ENCODE measurements at regions not wholly inside any gene's neighbourhood (a gene's known extent, or its start where the extent isn't known, plus 50 kb on each side); places are given as distances from the start of the nearest gene placed in this dataset.

DNA sequence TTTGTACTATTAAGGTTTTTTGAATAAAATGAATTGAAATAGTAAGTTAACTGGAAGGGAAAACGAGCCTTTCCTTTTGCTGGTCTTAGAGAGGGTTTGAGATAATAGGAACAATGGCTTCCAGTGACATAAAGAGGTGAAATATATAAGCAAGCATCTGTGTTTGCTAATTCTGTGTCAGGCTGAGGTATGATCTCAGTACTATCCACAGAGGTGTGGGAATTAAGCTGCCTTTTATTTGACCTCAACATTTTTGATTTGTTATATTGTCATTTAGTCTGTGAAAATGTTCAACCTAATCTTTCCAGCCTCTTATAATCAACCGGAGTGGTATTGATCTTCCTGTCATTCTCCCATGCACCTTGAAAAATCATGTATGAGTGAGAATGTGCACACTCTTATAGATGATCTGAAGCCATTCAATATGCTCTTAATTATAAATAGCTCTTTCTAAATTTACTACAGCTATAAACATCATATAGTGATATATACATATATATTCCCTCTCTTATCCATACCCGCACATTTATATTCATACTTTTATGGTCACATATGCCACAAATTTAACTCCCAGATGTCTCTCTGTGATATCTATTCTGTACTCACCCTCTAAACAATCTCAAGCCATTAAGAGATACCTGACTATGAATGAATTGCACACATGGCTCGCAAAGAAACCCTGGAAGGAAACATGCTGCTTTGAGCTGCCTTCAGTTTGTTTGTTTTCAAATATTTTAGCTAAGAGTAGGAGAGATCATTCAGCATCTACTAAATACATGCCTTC is 754.7 kb upstream of the NRSN1 start:
- no peak for FAIRE-seq
- no peak for DNase-seq (ENCODE audit: low read depth in 1 of 2, low spot score in 1 of 2)
- Histone ChIP-seq H3K27ac (no peak overlapping the region), H3K4me3 (no peak overlapping the region), H3K4me2 (no peak overlapping the region), H3K4me1 (no peaks in the 10 kb centered on the region), H3K9me3 (no peaks in the 10 kb centered on the region)
- ChIA-PET CTCF (no interaction called here), POLR2A (no interaction called here)
- WGBS (ENCODE audit: missing lambda C conversion rate), result 49% methylated on average over 4 of the region's 4 CpGs
- TF ChIP-seq, protein P1, sequence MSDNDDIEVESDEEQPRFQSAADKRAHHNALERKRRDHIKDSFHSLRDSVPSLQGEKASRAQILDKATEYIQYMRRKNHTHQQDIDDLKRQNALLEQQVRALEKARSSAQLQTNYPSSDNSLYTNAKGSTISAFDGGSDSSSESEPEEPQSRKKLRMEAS (IDR thresholded peaks at IDR 0.05), result no peak
- TF ChIP-seq CHD4 (IDR thresholded peaks at IDR 0.05; ENCODE audit: borderline replicate concordance) (no peak), FOSB (CRISPR knock-in tag; IDR thresholded peaks at IDR 0.05) (no peak), ATOH8 (CRISPR knock-in tag; IDR thresholded peaks at IDR 0.05; ENCODE audit: low read depth) (no peak), HOXA7 (CRISPR knock-in tag; IDR thresholded peaks at IDR 0.05) (no peak), FOXS1 (CRISPR knock-in tag; IDR thresholded peaks at IDR 0.05) (no peak)
- TF ChIP-seq, protein P2, sequence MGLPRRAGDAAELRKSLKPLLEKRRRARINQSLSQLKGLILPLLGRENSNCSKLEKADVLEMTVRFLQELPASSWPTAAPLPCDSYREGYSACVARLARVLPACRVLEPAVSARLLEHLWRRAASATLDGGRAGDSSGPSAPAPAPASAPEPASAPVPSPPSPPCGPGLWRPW (IDR thresholded peaks at IDR 0.05), result no peak
- ATAC-seq, result no peak

DNA sequence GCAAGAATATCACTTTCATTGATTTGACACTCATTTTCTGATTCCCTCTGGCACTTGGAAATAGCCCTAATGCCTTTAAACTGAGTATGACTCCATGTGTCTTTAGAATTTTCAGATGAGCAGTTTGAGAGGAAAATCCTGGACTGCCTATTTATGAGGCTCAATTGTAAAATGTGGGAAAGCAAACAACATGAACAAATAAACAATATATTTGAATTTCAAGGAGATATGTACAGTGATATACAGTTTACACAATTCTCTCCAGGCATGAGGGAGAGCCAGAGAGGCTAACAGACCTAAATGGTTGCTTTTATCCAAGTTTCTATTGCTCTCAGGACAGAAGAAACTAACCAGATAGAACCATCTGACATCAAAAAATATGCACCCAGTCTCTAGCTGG is 748.2 kb upstream of the NRSN1 start:
- CTCF ChIA-PET, result interaction anchor here (0.7 kb wide), 1 partner anchor 9 kb away, joined by 3 read pairs; no protein-coding TSS in a partner anchor
- H3K4me1 ChIP-seq, result no peaks in the 10 kb centered on the region
- POLR2A ChIA-PET, result no interaction called here
- no peak for TF ChIP-seq CBX8 (IDR thresholded peaks at IDR 0.05)
- no peak for TF ChIP-seq EHMT2 (IDR thresholded peaks at IDR 0.05; ENCODE audit: low read depth)
- TF ChIP-seq SREBF2 (IDR thresholded peaks at IDR 0.05), result no peak
- TF ChIP-seq ATOH8 (CRISPR knock-in tag; IDR thresholded peaks at IDR 0.05; ENCODE audit: low read depth), result no peak
- TF ChIP-seq GATA3 (IDR thresholded peaks at IDR 0.05; ENCODE audit: borderline replicate concordance), result no peak
- no peak for TF ChIP-seq RNF2 (IDR thresholded peaks at IDR 0.05; ENCODE audit: borderline replicate concordance, low read depth)
- no peak for TF ChIP-seq HMGXB4 (CRISPR knock-in tag; IDR thresholded peaks at IDR 0.05; ENCODE audit: borderline replicate concordance)
- TF ChIP-seq JUN (IDR thresholded peaks at IDR 0.05), result no peak
- FAIRE-seq (no peak), ATAC-seq (no peak), DNase-seq (ENCODE audit: low read depth in 1 of 2, low spot score in 1 of 2) (no peak)
- no peaks in the 10 kb centered on the region for H3K9me3 ChIP-seq
- no peak overlapping the region for H3K4me3 ChIP-seq
- no peak overlapping the region for H3K27ac ChIP-seq
- H3K4me2 ChIP-seq, result no peak overlapping the region

GRCh38 chr6:23380465-23380864 is 745.5 kb upstream of the NRSN1 start:
- ATAC-seq (no peak), DNase-seq (ENCODE audit: low read depth in 1 of 2, low spot score in 1 of 2) (no peak), FAIRE-seq (no peak)
- 41% methylated on average over 3 of the region's 3 CpGs for WGBS (ENCODE audit: missing lambda C conversion rate)
- no peak overlapping the region for H3K4me3 ChIP-seq
- ChIA-PET POLR2A (no interaction called here), CTCF (no interaction called here)
- no peaks in the 10 kb centered on the region for H3K9me3 ChIP-seq
- no peak overlapping the region for H3K4me2 ChIP-seq
- no peak overlapping the region for H3K27ac ChIP-seq
- no peaks in the 10 kb centered on the region for H3K4me1 ChIP-seq
- no peak for TF ChIP-seq NFE2L2 (conservative IDR thresholded peaks at IDR 0.05; ENCODE audit: low read length)
- TF ChIP-seq ZNF302 (CRISPR knock-in tag; IDR thresholded peaks at IDR 0.05), result no peak
- TF ChIP-seq EHF (CRISPR knock-in tag; IDR thresholded peaks at IDR 0.05), result no peak
- TF ChIP-seq EHMT2 (IDR thresholded peaks at IDR 0.05; ENCODE audit: low read depth), result no peak
- TF ChIP-seq MAZ (IDR thresholded peaks at IDR 0.05; ENCODE audit: borderline replicate concordance, low read depth, low read length), result no peak
- no peak for TF ChIP-seq SREBF2 (IDR thresholded peaks at IDR 0.05)
- no peak for TF ChIP-seq ESRRA (IDR thresholded peaks at IDR 0.05; ENCODE audit: borderline replicate concordance, low read length)
- TF ChIP-seq TFCP2L1 (CRISPR knock-in tag; IDR thresholded peaks at IDR 0.05), result no peak
- TF ChIP-seq, protein P3, sequence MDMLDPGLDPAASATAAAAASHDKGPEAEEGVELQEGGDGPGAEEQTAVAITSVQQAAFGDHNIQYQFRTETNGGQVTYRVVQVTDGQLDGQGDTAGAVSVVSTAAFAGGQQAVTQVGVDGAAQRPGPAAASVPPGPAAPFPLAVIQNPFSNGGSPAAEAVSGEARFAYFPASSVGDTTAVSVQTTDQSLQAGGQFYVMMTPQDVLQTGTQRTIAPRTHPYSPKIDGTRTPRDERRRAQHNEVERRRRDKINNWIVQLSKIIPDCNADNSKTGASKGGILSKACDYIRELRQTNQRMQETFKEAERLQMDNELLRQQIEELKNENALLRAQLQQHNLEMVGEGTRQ (IDR thresholded peaks at IDR 0.05), result no peak
- TF ChIP-seq, protein P2 (IDR thresholded peaks at IDR 0.05), result no peak
- TF ChIP-seq CBX2 (IDR thresholded peaks at IDR 0.05; ENCODE audit: borderline replicate concordance, low read depth), result no peak
- TF ChIP-seq RNF2 (IDR thresholded peaks at IDR 0.05; ENCODE audit: borderline replicate concordance, low read depth), result no peak
- TF ChIP-seq SMC3 (IDR thresholded peaks at IDR 0.05), result no peak
- no peak for TF ChIP-seq TP53 (CRISPR knock-in tag; IDR thresholded peaks at IDR 0.05)
- no peak for TF ChIP-seq ELK1 (IDR thresholded peaks at IDR 0.05; ENCODE audit: low read depth, low read length)
- no peak for TF ChIP-seq PBX3 (IDR thresholded peaks at IDR 0.05)

Data from A549 (cell line).